Thyroid gland (tissue), 4 donors: ENCODE measurements at regions not wholly inside any gene's neighbourhood (a gene's known extent, or its start where the extent isn't known, plus 50 kb on each side); places are given as distances from the start of the nearest gene placed in this dataset.
"Not testable (repeated sequence)": the region's sequence is repeated elsewhere in the genome, so short reads cannot be mapped to it uniquely, and the experiment has no call there.

Experiments used
- DNase-seq, 2 donors: peaks; one replicate each; pipeline ENCODE4 v3.0.0-alpha.2; 2019
- H3K27ac ChIP-seq, 3 donors: fragments of 200-600 bp; sonication (generic); 1 replicate in 2 of 3; 2 replicates in 1 of 3; pipeline ENCODE4 v1.5.1; 2016 to 2019; ENCODE audit warnings: mild to moderate bottlenecking in 1 of 3, moderate library complexity in 1 of 3
- H3K27me3 ChIP-seq: fragments of 200-600 bp; sonication (generic); one replicate; pipeline ENCODE4 v1.5.1; 2019
- H3K36me3 ChIP-seq, 2 donors: fragments of 200-600 bp; sonication (generic); one replicate each; pipeline ENCODE4 v1.5.1; 2016 to 2019
- H3K4me1 ChIP-seq, 2 donors: fragments of 200-600 bp; sonication (generic); one replicate each; pipeline ENCODE4 v1.5.1; 2017 to 2019
- H3K4me3 ChIP-seq, 3 donors: fragments of 200-600 bp; sonication (generic); replicated peaks in 1 of 3; 1 replicate in 2 of 3; 2 replicates in 1 of 3; pipeline ENCODE4 v1.5.1; 2016; ENCODE audit warnings: mild to moderate bottlenecking in 1 of 3
- H3K9me3 ChIP-seq: fragments of 200-600 bp; sonication (generic); one replicate; pipeline ENCODE4 v1.5.1; 2017
- CTCF ChIP-seq, 6 experiments: fragments of 200-600 bp in 3 of 6; fragments of 450-650 bp in 3 of 6; sonication (generic) in 3 of 6; IDR thresholded peaks; one replicate each; pipeline ENCODE4 v1.5.1; 2016 to 2019; ENCODE audit warnings: antibody characterized with exemption in 6 of 6, mild to moderate bottlenecking in 2 of 6, inconsistent platforms in 1 of 6, moderate library complexity in 1 of 6
- POLR2A ChIP-seq, 2 donors: fragments of 450-650 bp; IDR thresholded peaks; one replicate each; pipeline ENCODE4 v1.6.1; 2017; ENCODE audit warnings: antibody characterized with exemption in 2 of 2, mild to moderate bottlenecking in 2 of 2, moderate library complexity in 1 of 2
- WGBS, 2 donors: methylation state at CpG; one replicate each; pipeline ENCODE4 v1.1.5; 2017; 5-methylcytosine and 5-hydroxymethylcytosine counted together
- intact Hi-C: fragments of 100-400 bp; cut with DNase I; formaldehyde crosslinking; loops from one replicate; pipeline ENCODE4 v1.15.1; 2023

GRCh38 chr1:148362216-148362611, 120.9 kb downstream of the PPIAL4G start:
- H3K4me1 ChIP-seq: peaks cover 0 to 15% of the 10 kb centered on the region in 2 donors
- no peak overlapping the region for H3K27ac ChIP-seq
- intact Hi-C loops: no loop called here
- no peak for DNase-seq
- H3K27me3 ChIP-seq: peaks cover 12% of the 10 kb centered on the region
- no peaks in the 10 kb centered on the region for H3K36me3 ChIP-seq
- H3K9me3 ChIP-seq: no peaks in the 10 kb centered on the region
- no peak overlapping the region for H3K4me3 ChIP-seq
- TF ChIP-seq CTCF (IDR thresholded peaks at IDR 0.05) (no peak), POLR2A (IDR thresholded peaks at IDR 0.05) (no peak)
- WGBS, 2 donors: 7 to 11% methylated on average over 11 to 20 of the region's 20 CpGs

GRCh38 chr1:148361427-148362215, 121.5 kb downstream of the PPIAL4G start:
- H3K9me3 ChIP-seq, H3K4me3 ChIP-seq, intact Hi-C loops, H3K36me3 ChIP-seq, H3K27ac ChIP-seq: not testable (repeated sequence)
- peaks cover 0 to 15% of the 10 kb centered on the region in 2 donors for H3K4me1 ChIP-seq
- peaks cover 12% of the 10 kb centered on the region for H3K27me3 ChIP-seq
- TF ChIP-seq CTCF (IDR thresholded peaks at IDR 0.05): peak in 2 of 6 experiments; percentile 24 to 26
- peak; percentile 9 to 22 for DNase-seq
- 6 to 7% methylated on average over 29 to 34 of the region's 34 CpGs for WGBS, 2 donors

DNA sequence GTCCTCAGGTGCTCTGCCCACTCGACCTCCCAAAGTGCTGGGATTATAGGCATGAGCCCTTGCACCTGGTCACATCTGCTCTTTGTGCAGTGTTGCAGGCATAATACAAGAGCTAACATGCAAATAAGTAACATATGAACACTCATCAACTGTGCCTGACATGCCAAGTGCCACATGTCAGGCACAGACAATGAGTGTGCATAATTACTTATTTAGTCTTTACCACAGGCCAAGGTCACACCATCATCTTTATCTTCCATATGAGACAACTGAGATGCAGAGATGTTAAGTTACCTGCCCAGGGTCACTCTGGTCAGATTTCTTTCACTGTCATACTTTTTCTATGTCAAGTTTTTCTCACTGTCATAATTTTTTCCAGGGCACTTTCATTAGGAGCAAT, 126.1 kb downstream of the PPIAL4G start:
- no peak overlapping the region for H3K27ac ChIP-seq
- peaks cover 0 to 8% of the 10 kb centered on the region in 2 donors for H3K4me1 ChIP-seq
- peaks cover 24% of the 10 kb centered on the region for H3K27me3 ChIP-seq
- intact Hi-C loops: no loop called here
- no peaks in the 10 kb centered on the region for H3K9me3 ChIP-seq
- no peak for TF ChIP-seq POLR2A (IDR thresholded peaks at IDR 0.05)
- no peak for TF ChIP-seq CTCF (IDR thresholded peaks at IDR 0.05)
- no peak for DNase-seq
- WGBS, 2 donors: 83 to 100% methylated on average over 1 of the region's 1 CpG
- H3K4me3 ChIP-seq: no peak overlapping the region
- H3K36me3 ChIP-seq: no peaks in the 10 kb centered on the region

DNA sequence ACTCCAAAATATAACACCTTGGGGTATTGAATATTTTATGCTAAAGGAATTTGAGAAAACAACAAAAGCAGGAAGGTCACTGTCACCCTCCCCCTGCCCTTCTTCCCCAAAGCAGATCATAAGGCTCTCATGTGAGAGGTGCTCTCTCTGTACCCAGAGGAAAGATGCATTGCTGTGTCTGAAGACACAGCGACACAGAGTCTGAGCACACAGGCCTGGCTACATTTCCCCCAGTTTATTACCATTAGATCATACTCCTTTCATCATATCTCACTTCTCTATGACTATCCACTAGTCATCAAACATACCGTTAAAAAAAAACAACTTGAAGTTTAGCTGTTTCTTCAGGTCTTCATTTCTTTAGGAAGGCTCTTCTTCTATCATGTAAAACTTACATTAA, 127.1 kb downstream of the PPIAL4G start:
- TF ChIP-seq CTCF (IDR thresholded peaks at IDR 0.05) (no peak), POLR2A (IDR thresholded peaks at IDR 0.05) (no peak)
- DNase-seq: no peak
- H3K9me3 ChIP-seq: no peaks in the 10 kb centered on the region
- intact Hi-C loops: no loop called here
- peaks cover 15% of the 10 kb centered on the region for H3K27me3 ChIP-seq
- H3K4me1 ChIP-seq: no peaks in the 10 kb centered on the region
- 84 to 87% methylated on average over 2 of the region's 2 CpGs for WGBS, 2 donors
- no peak overlapping the region for H3K27ac ChIP-seq
- no peaks in the 10 kb centered on the region for H3K36me3 ChIP-seq
- no peak overlapping the region for H3K4me3 ChIP-seq

DNA sequence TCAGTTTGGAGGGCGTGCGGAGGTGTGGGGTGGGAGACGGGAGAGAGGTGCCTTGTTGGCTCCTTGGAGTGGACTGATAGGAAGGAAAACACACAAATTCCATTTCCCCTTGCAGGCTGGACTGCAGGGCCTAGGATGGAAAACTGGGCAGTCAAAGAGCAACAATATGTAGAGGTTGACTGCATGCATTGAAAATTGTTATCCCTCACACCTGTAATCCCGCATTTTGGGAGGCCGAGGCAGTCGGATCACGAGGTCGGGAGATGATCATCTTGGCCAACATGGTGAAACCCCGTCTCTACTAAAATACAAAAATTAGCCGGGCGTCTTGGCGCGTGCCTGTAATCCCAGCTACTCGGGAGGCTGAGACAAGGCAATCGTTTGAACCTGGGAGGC, 128.2 kb downstream of the PPIAL4G start:
- Histone ChIP-seq H3K4me3 (no peak overlapping the region), H3K9me3 (no peaks in the 10 kb centered on the region), H3K27me3 (peaks cover 15% of the 10 kb centered on the region), H3K36me3 (no peaks in the 10 kb centered on the region), H3K27ac (no peak overlapping the region), H3K4me1 (no peaks in the 10 kb centered on the region)
- 49 to 55% methylated on average over 15 of the region's 15 CpGs for WGBS, 2 donors
- TF ChIP-seq CTCF (IDR thresholded peaks at IDR 0.05): no peak
- no peak for DNase-seq
- intact Hi-C loops: no loop called here
